H1 (cell line): ENCODE measurements at regions not wholly inside any gene's neighbourhood (a gene's known extent, or its start where the extent isn't known, plus 50 kb on each side); places are given as distances from the start of the nearest gene placed in this dataset.
A peak's percentile ranks its signal among the peaks of the same experiment; 100 is the strongest.

Source experiments
- CTCF ChIA-PET: fragments of 300-600 bp; sonication (Branson Sonifier 250); formaldehyde crosslinking; loops from one replicate; lab custom pipeline; 2021; ENCODE audit not compliant: partially characterized antibody; lab: Charles Lee
- POLR2A ChIA-PET: fragments of 300-600 bp; sonication (Branson Sonifier 250); formaldehyde crosslinking; loops from one replicate; lab custom pipeline; 2021; ENCODE audit warnings: inconsistent platforms; ENCODE audit not compliant: partially characterized antibody; lab: Charles Lee
- DNase-seq, 2 experiments: peaks; one replicate each; pipeline versions ENCODE4 v3.0.0 to v3.0.0-alpha.2; 2010 to 2022; ENCODE audit warnings: low spot score in 2 of 2, low read depth in 1 of 2, mixed read lengths in 1 of 2
- FAIRE-seq: peaks from 2 replicates; lab custom pipeline; 2011; peaks lifted over from hg19 to GRCh38; lab: Jason Lieb, UNC
- H2AFZ ChIP-seq: 2 replicates; pipeline ENCODE4 v1.8.1; 2012; ENCODE audit warnings: low read length, inconsistent platforms
- H2AK5ac ChIP-seq: 2 replicates; pipeline ENCODE4 v1.6.1; 2013; ENCODE audit warnings: low read depth, low read length
- H2BK120ac ChIP-seq: replicated peaks from 2 replicates; pipeline ENCODE3; 2013; ENCODE audit warnings: low read depth, low read length, inconsistent platforms
- H2BK12ac ChIP-seq: 2 replicates; pipeline ENCODE4 v1.6.1; 2013; ENCODE audit warnings: low read depth, low read length
- H2BK15ac ChIP-seq: 2 replicates; pipeline ENCODE4 v1.6.1; 2013; ENCODE audit warnings: low read length
- H2BK20ac ChIP-seq: 2 replicates; pipeline ENCODE4 v1.6.1; 2013; ENCODE audit warnings: low read length
- H2BK5ac ChIP-seq: 2 replicates; pipeline ENCODE4 v1.6.1; 2013; ENCODE audit warnings: low read depth, low read length
- H3K14ac ChIP-seq: 2 replicates; pipeline ENCODE4 v1.6.1; 2013; ENCODE audit warnings: inconsistent platforms; ENCODE audit not compliant: insufficient read length
- H3K18ac ChIP-seq: 2 replicates; pipeline ENCODE4 v1.6.1; 2013; ENCODE audit warnings: low read length; ENCODE audit errors: extremely low read depth
- H3K23ac ChIP-seq: 2 replicates; pipeline ENCODE4 v1.6.1; 2013; ENCODE audit warnings: inconsistent platforms; ENCODE audit not compliant: insufficient read length
- H3K23me2 ChIP-seq: 2 replicates; pipeline ENCODE4 v1.6.1; 2013; ENCODE audit warnings: low read depth, low read length
- H3K27ac ChIP-seq: 2 replicates; pipeline ENCODE4 v1.6.1; 2011; ENCODE audit warnings: low read depth, low read length, inconsistent platforms
- H3K27me3 ChIP-seq, 4 experiments: replicated peaks in 1 of 4; 1 replicate in 1 of 4; 2 replicates in 3 of 4; pipeline versions ENCODE4 v1.6.1 to v1.8.1; 2011 to 2013; ENCODE audit warnings: low read length in 3 of 4, mild to moderate bottlenecking in 3 of 4, inconsistent platforms in 2 of 4, mixed read lengths in 2 of 4, moderate library complexity in 1 of 4; ENCODE audit not compliant: control insufficient read depth in 3 of 4, insufficient read depth in 3 of 4; ENCODE audit errors: extremely low read depth in 1 of 4
- H3K36me3 ChIP-seq, 4 experiments: 2 replicates each; pipeline versions ENCODE4 v1.6.1 to v1.8.1; 2011 to 2013; ENCODE audit warnings: mild to moderate bottlenecking in 4 of 4, low read length in 3 of 4, moderate library complexity in 2 of 4, control low read depth in 1 of 4, inconsistent platforms in 1 of 4; ENCODE audit not compliant: insufficient read depth in 4 of 4, control insufficient read depth in 2 of 4
- H3K4ac ChIP-seq: replicated peaks from 2 replicates; pipeline ENCODE3; 2013; ENCODE audit warnings: low read length, low read depth, mixed read lengths, inconsistent platforms; ENCODE audit not compliant: insufficient read length
- H3K4me1 ChIP-seq, 4 experiments: replicated peaks in 1 of 4; 1 replicate in 1 of 4; 2 replicates in 3 of 4; pipeline versions ENCODE4 v1.6.1 to v1.8.1; 2011 to 2013; ENCODE audit warnings: low read length in 3 of 4, inconsistent platforms in 2 of 4, mixed read lengths in 1 of 4; ENCODE audit not compliant: insufficient read depth in 4 of 4, control insufficient read depth in 3 of 4
- H3K4me2 ChIP-seq, 2 experiments: 2 replicates each; pipeline versions ENCODE4 v1.6.1 to v1.8.1; 2011 to 2013; ENCODE audit warnings: low read depth in 2 of 2, low read length in 2 of 2, control low read depth in 1 of 2, inconsistent platforms in 1 of 2, mild to moderate bottlenecking in 1 of 2; ENCODE audit not compliant: insufficient read depth in 1 of 2
- H3K4me3 ChIP-seq, 4 experiments: fragments of 200-600, 300-600 bp in 1 of 4; sonication (generic), shearing (Covaris generic), sonication (Bioruptor Twin) in 1 of 4; 2 replicates each; pipeline versions ENCODE4 v1.5.1 to v1.8.1; 2011 to 2016; ENCODE audit warnings: low read length in 4 of 4, low read depth in 3 of 4, control low read depth in 2 of 4, inconsistent platforms in 2 of 4, mild to moderate bottlenecking in 2 of 4, mixed read lengths in 1 of 4, moderate library complexity in 1 of 4; ENCODE audit not compliant: insufficient read depth in 2 of 4; ENCODE audit errors: extremely low read depth in 1 of 4
- H3K56ac ChIP-seq: replicated peaks from 2 replicates; pipeline ENCODE3; 2013; ENCODE audit warnings: low read depth, mild to moderate bottlenecking, mixed read lengths, low read length, inconsistent platforms; ENCODE audit not compliant: insufficient read length
- H3K79me1 ChIP-seq: 2 replicates; pipeline ENCODE4 v1.6.1; 2013; ENCODE audit warnings: low read depth, low read length, control low read depth
- H3K79me2 ChIP-seq, 2 experiments: 2 replicates each; pipeline versions ENCODE4 v1.6.1 to v1.8.1; 2012 to 2013; ENCODE audit warnings: low read length in 2 of 2, mild to moderate bottlenecking in 2 of 2, inconsistent platforms in 1 of 2; ENCODE audit not compliant: insufficient read depth in 2 of 2, control insufficient read depth in 1 of 2
- H3K9ac ChIP-seq, 4 experiments: replicated peaks in 1 of 4; 1 replicate in 1 of 4; 2 replicates in 3 of 4; pipeline versions ENCODE4 v1.6.1 to v1.8.1; 2011 to 2013; ENCODE audit warnings: low read depth in 3 of 4, low read length in 3 of 4, control low read depth in 2 of 4, mild to moderate bottlenecking in 2 of 4, moderate library complexity in 2 of 4, inconsistent platforms in 1 of 4; ENCODE audit errors: extremely low read depth in 1 of 4
- H3K9me3 ChIP-seq, 2 experiments: 2 replicates each; pipeline versions ENCODE4 v1.6.1 to v1.8.1; 2012 to 2013; ENCODE audit warnings: mild to moderate bottlenecking in 2 of 2, moderate library complexity in 2 of 2, control low read depth in 1 of 2, inconsistent platforms in 1 of 2, low read depth in 1 of 2, low read length in 1 of 2, mixed read lengths in 1 of 2; ENCODE audit not compliant: insufficient read depth in 2 of 2
- H4K20me1 ChIP-seq, 2 experiments: replicated peaks in 1 of 2; 2 replicates each; pipeline versions ENCODE3 to v1.8.1; 2011 to 2013; ENCODE audit warnings: inconsistent platforms in 2 of 2, low read length in 2 of 2, mild to moderate bottlenecking in 1 of 2; ENCODE audit not compliant: insufficient read depth in 2 of 2, control insufficient read depth in 1 of 2
- H4K5ac ChIP-seq: 2 replicates; pipeline ENCODE4 v1.6.1; 2013; ENCODE audit warnings: low read length, low read depth, mixed read lengths, inconsistent platforms; ENCODE audit not compliant: insufficient read length
- H4K8ac ChIP-seq: 2 replicates; pipeline ENCODE4 v1.8.0; 2013; ENCODE audit warnings: mild to moderate bottlenecking, moderate library complexity, low read length, inconsistent platforms; ENCODE audit not compliant: insufficient read depth; ENCODE audit errors: extremely low read depth
- H4K91ac ChIP-seq: replicated peaks from 2 replicates; pipeline ENCODE3; 2013; ENCODE audit warnings: low read length, mixed read lengths, inconsistent platforms; ENCODE audit not compliant: insufficient read length
- ASH2L ChIP-seq: fragments of 200-600, 300-600 bp; sonication (generic); IDR thresholded peaks from one replicate; pipeline ENCODE4 v1.7.1; 2017; ENCODE audit warnings: low read length
- CEBPB ChIP-seq: IDR thresholded peaks from 2 replicates; pipeline ENCODE4 v1.6.1; 2012; ENCODE audit warnings: low read depth, low read length
- POU5F1 ChIP-seq: IDR thresholded peaks from 2 replicates; pipeline ENCODE4 v1.6.1; 2011; ENCODE audit warnings: low read depth, mild to moderate bottlenecking, low read length, moderate library complexity
- RAD21 ChIP-seq, 2 experiments: IDR thresholded peaks in 1 of 2; conservative IDR thresholded peaks in 1 of 2; 2 replicates each; pipeline ENCODE4 v1.6.1; 2011; ENCODE audit warnings: low read depth in 2 of 2, low read length in 2 of 2, improper control_type of control experiment in 1 of 2, inconsistent platforms in 1 of 2, mild to moderate bottlenecking in 1 of 2, moderate library complexity in 1 of 2
- WGBS, 2 experiments: shearing (Covaris generic) in 1 of 2; methylation state at CpG; one replicate each; pipeline versions ENCODE4 v1.1.6 to v1.1.7; 2013 to 2015; ENCODE audit warnings: low lambda C conversion rate in 2 of 2, mixed read lengths in 2 of 2, inconsistent platforms in 1 of 2, low coverage in 1 of 2, missing lambda C conversion rate in 1 of 2; ENCODE audit not compliant: insufficient replicate concordance in 2 of 2, insufficient coverage in 1 of 2, insufficient read length in 1 of 2; ENCODE audit errors: extremely low coverage in 1 of 2, missing lambda C conversion rate in 1 of 2; 5-methylcytosine and 5-hydroxymethylcytosine counted together
- TF ChIP-seq, protein P1 (sequence below), 3 experiments: IDR thresholded peaks; 1 replicate in 2 of 3; 2 replicates in 1 of 3; pipeline versions ENCODE4 v1.5.1 to v1.6.1; 2011; ENCODE audit warnings: low read length in 3 of 3, mild to moderate bottlenecking in 3 of 3, inconsistent platforms in 2 of 3, low read depth in 1 of 3, moderate library complexity in 1 of 3; ENCODE audit not compliant: insufficient read depth in 1 of 3; ENCODE audit errors: control extremely low read depth in 1 of 3
- TF ChIP-seq, protein P2 (sequence below): IDR thresholded peaks from 2 replicates; pipeline ENCODE4 v1.6.1; 2012; ENCODE audit warnings: low read length, inconsistent platforms
- TF ChIP-seq, protein P3 (sequence below): IDR thresholded peaks from 2 replicates; pipeline ENCODE4 v1.6.1; 2012; ENCODE audit warnings: inconsistent platforms

DNA sequence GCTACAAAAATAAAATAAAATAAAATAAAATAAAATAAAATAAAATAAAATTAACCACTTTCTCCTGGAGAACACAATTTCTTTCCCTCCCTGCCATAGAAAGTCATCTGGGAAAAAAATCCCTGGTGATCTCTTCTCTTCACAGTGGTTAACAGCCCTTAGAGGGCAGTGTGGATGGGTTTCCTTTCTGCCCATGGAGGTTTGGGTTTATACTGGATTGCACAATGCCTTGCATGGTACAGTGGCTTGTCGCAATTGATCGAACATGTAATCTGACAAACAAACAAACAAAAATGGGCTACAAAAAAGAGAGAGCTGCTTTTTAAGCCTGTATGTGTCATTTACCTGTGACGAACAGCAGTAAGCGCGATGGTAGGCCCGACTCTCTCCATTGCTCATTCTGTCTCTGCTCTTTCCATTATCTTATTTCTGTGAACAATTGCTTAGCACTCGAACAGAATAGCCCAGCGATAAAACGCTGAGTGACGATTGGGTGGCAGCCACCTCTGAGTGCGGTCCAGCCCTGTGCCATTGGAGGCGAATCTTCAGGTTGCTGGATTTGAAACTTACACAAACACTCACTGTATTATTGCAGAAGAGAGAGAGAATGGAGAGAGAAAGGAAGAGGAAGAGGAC, 166.1 kb downstream of the CD83 start:
- no peak overlapping the region for H3K56ac ChIP-seq
- no peaks in the 10 kb centered on the region for H3K79me1 ChIP-seq
- H2BK20ac ChIP-seq = no peak overlapping the region
- no peaks in the 10 kb centered on the region; a peak in 1 of 7 replicates for H3K27me3 ChIP-seq
- H3K18ac ChIP-seq = no peak overlapping the region
- no peak overlapping the region for H3K4me2 ChIP-seq
- peaks cover 3 to 10% (median 7%) of the 10 kb centered on the region in 4 experiments for H3K4me1 ChIP-seq
- H4K91ac ChIP-seq = no peak overlapping the region
- H3K23me2 ChIP-seq = peaks cover 2% of the 10 kb centered on the region; the same call in 1 of the 2 replicates
- H4K20me1 ChIP-seq = no peaks in the 10 kb centered on the region
- H2BK120ac ChIP-seq = no peak overlapping the region
- 0 out of 2 replicates have a peak overlapping the region, but pooled peaks have one; percentile 46 for H2BK5ac ChIP-seq
- no peaks in the 10 kb centered on the region for H3K79me2 ChIP-seq
- H3K9me3 ChIP-seq = no peaks in the 10 kb centered on the region
- H3K23ac ChIP-seq = no peak overlapping the region
- no peak overlapping the region for H3K4me3 ChIP-seq
- ChIA-PET CTCF (interaction anchor here (0.6 to 1.5 kb wide), 7 partner anchors 18 to 1202 kb away, joined by 3 to 4 read pairs (median 3); no protein-coding TSS in a partner anchor), POLR2A (interaction anchor here (1.0 kb wide), 1 partner anchor 9 kb away, joined by 3 read pairs; no protein-coding TSS in a partner anchor)
- H3K9ac ChIP-seq = no peak overlapping the region
- no peak overlapping the region for H3K14ac ChIP-seq
- H2BK12ac ChIP-seq = no peak overlapping the region
- H3K27ac ChIP-seq = no peak overlapping the region
- peaks cover 0 to 6% (median 0%) of the 10 kb centered on the region in 4 experiments; a peak in 1 of 8 replicates for H3K36me3 ChIP-seq
- no peak overlapping the region for H4K5ac ChIP-seq
- no peak overlapping the region for H2AFZ ChIP-seq
- no peak overlapping the region for H2AK5ac ChIP-seq
- DNase-seq (peak in 1 of 2 experiments; percentile 38), FAIRE-seq (no peak)
- WGBS, 2 experiments = 90% methylated on average over 12 of the region's 12 CpGs; no CpG with 5 or more reads in 1 of the 2 experiments
- no peak overlapping the region for H4K8ac ChIP-seq
- no peak overlapping the region for H3K4ac ChIP-seq
- H2BK15ac ChIP-seq = no peak overlapping the region
- TF ChIP-seq RAD21 (IDR thresholded peaks at IDR 0.05 in 1 of 2, conservative IDR thresholded peaks at IDR 0.05 in 1 of 2; ENCODE audit: low read depth in 2 of 2, low read length in 2 of 2) (peak; percentile 28 to 59; a peak in 3 of 4 replicates), ASH2L (no peak), CEBPB (peak; percentile 92), POU5F1 (no peak)
- TF ChIP-seq, protein P1, sequence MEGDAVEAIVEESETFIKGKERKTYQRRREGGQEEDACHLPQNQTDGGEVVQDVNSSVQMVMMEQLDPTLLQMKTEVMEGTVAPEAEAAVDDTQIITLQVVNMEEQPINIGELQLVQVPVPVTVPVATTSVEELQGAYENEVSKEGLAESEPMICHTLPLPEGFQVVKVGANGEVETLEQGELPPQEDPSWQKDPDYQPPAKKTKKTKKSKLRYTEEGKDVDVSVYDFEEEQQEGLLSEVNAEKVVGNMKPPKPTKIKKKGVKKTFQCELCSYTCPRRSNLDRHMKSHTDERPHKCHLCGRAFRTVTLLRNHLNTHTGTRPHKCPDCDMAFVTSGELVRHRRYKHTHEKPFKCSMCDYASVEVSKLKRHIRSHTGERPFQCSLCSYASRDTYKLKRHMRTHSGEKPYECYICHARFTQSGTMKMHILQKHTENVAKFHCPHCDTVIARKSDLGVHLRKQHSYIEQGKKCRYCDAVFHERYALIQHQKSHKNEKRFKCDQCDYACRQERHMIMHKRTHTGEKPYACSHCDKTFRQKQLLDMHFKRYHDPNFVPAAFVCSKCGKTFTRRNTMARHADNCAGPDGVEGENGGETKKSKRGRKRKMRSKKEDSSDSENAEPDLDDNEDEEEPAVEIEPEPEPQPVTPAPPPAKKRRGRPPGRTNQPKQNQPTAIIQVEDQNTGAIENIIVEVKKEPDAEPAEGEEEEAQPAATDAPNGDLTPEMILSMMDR (IDR thresholded peaks at IDR 0.05; ENCODE audit: control extremely low read depth in 1 of 3, insufficient read depth in 1 of 3, low read depth in 1 of 3, low read length in 3 of 3) = peak in 2 of 3 experiments; percentile 16 to 37; a peak in 1 of 4 replicates
- TF ChIP-seq, protein P2, sequence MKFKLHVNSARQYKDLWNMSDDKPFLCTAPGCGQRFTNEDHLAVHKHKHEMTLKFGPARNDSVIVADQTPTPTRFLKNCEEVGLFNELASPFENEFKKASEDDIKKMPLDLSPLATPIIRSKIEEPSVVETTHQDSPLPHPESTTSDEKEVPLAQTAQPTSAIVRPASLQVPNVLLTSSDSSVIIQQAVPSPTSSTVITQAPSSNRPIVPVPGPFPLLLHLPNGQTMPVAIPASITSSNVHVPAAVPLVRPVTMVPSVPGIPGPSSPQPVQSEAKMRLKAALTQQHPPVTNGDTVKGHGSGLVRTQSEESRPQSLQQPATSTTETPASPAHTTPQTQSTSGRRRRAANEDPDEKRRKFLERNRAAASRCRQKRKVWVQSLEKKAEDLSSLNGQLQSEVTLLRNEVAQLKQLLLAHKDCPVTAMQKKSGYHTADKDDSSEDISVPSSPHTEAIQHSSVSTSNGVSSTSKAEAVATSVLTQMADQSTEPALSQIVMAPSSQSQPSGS = no peak
- TF ChIP-seq, protein P3, sequence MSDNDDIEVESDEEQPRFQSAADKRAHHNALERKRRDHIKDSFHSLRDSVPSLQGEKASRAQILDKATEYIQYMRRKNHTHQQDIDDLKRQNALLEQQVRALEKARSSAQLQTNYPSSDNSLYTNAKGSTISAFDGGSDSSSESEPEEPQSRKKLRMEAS = no peak
